ENCODE measurements at regions not wholly inside any gene's neighbourhood (a gene's known extent, or its start where the extent isn't known, plus 50 kb on each side); places are given as distances from the start of the nearest gene placed in this dataset.
"Not testable (repeated sequence)": the region's sequence is repeated elsewhere in the genome, so short reads cannot be mapped to it uniquely, and the experiment has no call there.

- no peak for DNase-seq
Measured at GRCh38 chr1:121443001-121443540, 258.3 kb downstream of the SRGAP2C start.

- no peak for DNase-seq
Measured at GRCh38 chr1:121444096-121444495, 259.3 kb downstream of the SRGAP2C start.

GRCh38 chr1:121445679-121446078, 260.9 kb downstream of the SRGAP2C start:
- DNase-seq = no peak

- DNase-seq = not testable (repeated sequence)
Measured at GRCh38 chr1:121447280-121447923, 262.6 kb downstream of the SRGAP2C start.

- DNase-seq = not testable (repeated sequence)
Measured at GRCh38 chr1:121448064-121448463, 263.3 kb downstream of the SRGAP2C start.

- no peak for DNase-seq
Measured at GRCh38 chr1:121448851-121449250, 264.1 kb downstream of the SRGAP2C start.

GRCh38 chr1:121452484-121452883, 267.7 kb downstream of the SRGAP2C start:
- DNase-seq = no peak

- peak; percentile 83 for DNase-seq
Measured at GRCh38 chr1:121458291-121459048, 273.7 kb downstream of the SRGAP2C start.

- no peak for DNase-seq
Measured at GRCh38 chr1:121459235-121459634, 274.5 kb downstream of the SRGAP2C start.

GRCh38 chr1:121469395-121469794, 284.6 kb downstream of the SRGAP2C start:
- DNase-seq = not testable (repeated sequence)

- not testable (repeated sequence) for DNase-seq
Measured at GRCh38 chr1:121470401-121470800, 285.6 kb downstream of the SRGAP2C start.

GRCh38 chr1:121471523-121471922, 286.7 kb downstream of the SRGAP2C start:
- peak; percentile 55 for DNase-seq

GRCh38 chr1:121472017-121472416, 287.2 kb downstream of the SRGAP2C start:
- no peak for DNase-seq

GRCh38 chr1:121483234-121483633, 298.5 kb downstream of the SRGAP2C start:
- DNase-seq = no peak

GRCh38 chr1:121483961-121484424, 299.2 kb downstream of the SRGAP2C start:
- DNase-seq = peak; percentile 43

- not testable (repeated sequence) for DNase-seq
Measured at GRCh38 chr1:121494796-121495195, 310.0 kb downstream of the SRGAP2C start.

- DNase-seq = not testable (repeated sequence)
Measured at GRCh38 chr1:121511455-121511854, 326.7 kb downstream of the SRGAP2C start.

GRCh38 chr1:121511876-121512275, 327.1 kb downstream of the SRGAP2C start:
- not testable (repeated sequence) for DNase-seq

GRCh38 chr1:121515235-121515634, 330.5 kb downstream of the SRGAP2C start:
- no peak for DNase-seq

- DNase-seq = peak; percentile 76
Measured at GRCh38 chr1:121516234-121516967, 331.6 kb downstream of the SRGAP2C start.

GRCh38 chr1:121517586-121518230, 332.9 kb downstream of the SRGAP2C start:
- no peak for DNase-seq

GRCh38 chr1:121518726-121519041, 333.9 kb downstream of the SRGAP2C start:
- DNase-seq = peak; percentile 14

Data from activated CD4-positive, alpha-beta T cell treated with anti-CD3 and anti-CD28 coated beads, Interleukin-2, amount 50 U/mL, for 16 hours (primary cell).